Tibial artery (tissue), 4 donors: ENCODE measurements at regions not wholly inside any gene's neighbourhood (a gene's known extent, or its start where the extent isn't known, plus 50 kb on each side); places are given as distances from the start of the nearest gene placed in this dataset.
A peak's percentile ranks its signal among the peaks of the same experiment; 100 is the strongest.

ENCODE experiments used
- DNase-seq, 2 donors: peaks; one replicate each; pipeline ENCODE4 v3.0.0-alpha.2; 2019
- H3K27ac ChIP-seq, 2 donors: fragments of 200-600 bp; sonication (generic) in 1 of 2; 1 replicate in 1 of 2; 2 replicates in 1 of 2; pipeline ENCODE4 v1.5.1; 2018 to 2019; ENCODE audit warnings: mild to moderate bottlenecking in 1 of 2
- H3K27me3 ChIP-seq, 2 donors: fragments of 200-600 bp; sonication (generic) in 1 of 2; one replicate each; pipeline versions ENCODE4 v1.5.1 to v1.6.0; 2016 to 2019
- H3K36me3 ChIP-seq, 3 donors: fragments of 200-600 bp; sonication (generic) in 2 of 3; one replicate each; pipeline ENCODE4 v1.5.1; 2016 to 2019; ENCODE audit warnings: mild to moderate bottlenecking in 2 of 3
- H3K4me1 ChIP-seq, 4 donors: fragments of 200-600 bp; sonication (generic) in 2 of 4; 1 replicate in 3 of 4; 2 replicates in 1 of 4; pipeline ENCODE4 v1.5.1; 2016 to 2019
- H3K4me3 ChIP-seq, 2 donors: fragments of 200-600 bp; sonication (generic) in 1 of 2; 1 replicate in 1 of 2; 2 replicates in 1 of 2; pipeline ENCODE4 v1.5.1; 2018 to 2019; ENCODE audit warnings: mild to moderate bottlenecking in 2 of 2
- H3K9me3 ChIP-seq, 3 donors: fragments of 200-600 bp; sonication (generic) in 1 of 3; one replicate each; pipeline ENCODE4 v1.5.1; 2016 to 2019
- CTCF ChIP-seq, 2 experiments: fragments of 200-600 bp in 1 of 2; fragments of 450-650 bp in 1 of 2; IDR thresholded peaks; one replicate each; pipeline ENCODE4 v1.5.1; 2017 to 2019; ENCODE audit warnings: antibody characterized with exemption in 2 of 2, mild to moderate bottlenecking in 1 of 2, moderate library complexity in 1 of 2
- intact Hi-C: fragments of 100-400 bp; cut with DNase I; formaldehyde crosslinking; loops from one replicate; pipeline ENCODE4 v1.15.0; 2023; ENCODE audit warnings: low total_unique reads

DNA sequence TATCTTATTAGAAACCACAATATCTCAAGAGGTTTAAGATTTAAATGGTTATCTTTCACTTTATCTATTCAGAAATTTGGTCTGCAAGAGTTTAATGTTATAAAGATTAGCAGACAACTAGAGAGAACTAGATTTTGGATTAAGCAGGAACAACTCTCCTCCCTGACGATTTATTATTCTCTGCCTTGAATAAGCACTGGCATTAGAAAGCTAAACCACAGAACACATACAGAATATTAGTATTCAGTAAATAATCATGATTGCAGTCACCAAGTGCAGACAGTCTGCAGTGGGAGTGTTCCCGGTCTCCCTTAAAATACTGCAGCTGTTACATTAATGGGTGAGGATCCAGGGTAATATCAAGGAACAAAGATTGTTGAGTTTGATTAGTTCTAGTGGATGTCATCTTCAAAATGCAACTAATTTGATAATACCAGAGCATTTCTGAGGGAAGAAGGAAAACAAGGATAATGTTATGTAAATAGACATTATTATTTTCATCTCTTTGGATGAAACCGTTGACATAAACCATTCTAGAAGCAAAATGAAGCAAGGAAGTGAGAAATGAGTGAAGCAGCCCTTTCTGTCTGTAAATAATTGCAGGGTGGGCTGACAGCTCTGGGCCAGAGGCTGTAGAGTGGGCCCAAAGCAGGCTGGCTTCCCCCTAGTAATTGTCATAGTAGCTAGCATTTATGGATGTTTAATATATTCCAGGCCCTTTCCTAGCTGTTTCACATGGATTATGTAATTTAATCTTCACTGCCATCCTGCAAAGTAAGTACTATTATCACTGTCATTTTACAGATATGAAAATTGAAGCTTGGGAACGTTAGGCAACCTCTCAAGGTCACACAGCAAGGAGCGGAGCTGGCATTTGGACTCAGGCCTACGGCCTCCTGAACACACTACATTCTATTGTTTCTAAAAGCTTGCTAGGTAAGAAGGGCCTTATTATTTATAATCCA lies 79.4 kb downstream of the DYRK2 start:
- intact Hi-C loops: no loop called here
- Histone ChIP-seq H3K4me1 (peaks cover 0 to 12% (median 2%) of the 10 kb centered on the region in 4 donors), H3K27me3 (no peaks in the 10 kb centered on the region), H3K27ac (no peak overlapping the region), H3K36me3 (no peaks in the 10 kb centered on the region), H3K9me3 (no peaks in the 10 kb centered on the region), H3K4me3 (no peak overlapping the region)
- DNase-seq: no peak
- no peak for TF ChIP-seq CTCF (IDR thresholded peaks at IDR 0.05)

DNA sequence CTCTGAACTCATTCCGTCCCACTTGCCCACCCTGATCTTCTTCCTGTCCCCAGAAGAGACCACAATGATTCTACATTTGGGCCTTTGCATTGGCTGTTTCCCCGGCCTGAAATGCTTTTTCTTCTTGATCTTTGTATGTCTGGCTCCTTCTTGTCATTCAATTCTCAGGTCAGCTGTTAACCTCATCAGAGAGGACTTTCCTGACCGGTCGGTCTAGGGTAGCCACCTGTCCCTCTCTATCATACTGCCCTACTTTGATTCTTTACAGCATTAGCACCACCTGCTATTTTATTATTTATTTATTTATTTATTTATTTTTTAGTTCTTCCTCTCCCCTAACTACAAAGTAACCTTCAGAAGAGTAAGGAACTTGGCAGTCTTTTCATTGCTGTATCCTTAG lies 84.3 kb downstream of the DYRK2 start:
- Histone ChIP-seq H3K27ac (peak overlapping the region in 1 of 2 donors; percentile 21), H3K4me1 (peaks cover 0 to 12% (median 2%) of the 10 kb centered on the region in 4 donors), H3K9me3 (no peaks in the 10 kb centered on the region), H3K36me3 (no peaks in the 10 kb centered on the region), H3K27me3 (no peaks in the 10 kb centered on the region), H3K4me3 (no peak overlapping the region)
- no peak for DNase-seq
- TF ChIP-seq CTCF (IDR thresholded peaks at IDR 0.05): no peak
- intact Hi-C loops: no loop called here

- no peaks in the 10 kb centered on the region for H3K9me3 ChIP-seq
- peaks cover 0 to 12% (median 2%) of the 10 kb centered on the region in 4 donors for H3K4me1 ChIP-seq
- H3K27ac ChIP-seq: no peak overlapping the region
- H3K27me3 ChIP-seq: no peaks in the 10 kb centered on the region
- no peak for DNase-seq
- TF ChIP-seq CTCF (IDR thresholded peaks at IDR 0.05): no peak
- H3K4me3 ChIP-seq: no peak overlapping the region
- H3K36me3 ChIP-seq: no peaks in the 10 kb centered on the region
- intact Hi-C loops: no loop called here
These were observed 87.3 kb downstream of the DYRK2 start for GRCh38 chr12:67735868-67736267.

DNA sequence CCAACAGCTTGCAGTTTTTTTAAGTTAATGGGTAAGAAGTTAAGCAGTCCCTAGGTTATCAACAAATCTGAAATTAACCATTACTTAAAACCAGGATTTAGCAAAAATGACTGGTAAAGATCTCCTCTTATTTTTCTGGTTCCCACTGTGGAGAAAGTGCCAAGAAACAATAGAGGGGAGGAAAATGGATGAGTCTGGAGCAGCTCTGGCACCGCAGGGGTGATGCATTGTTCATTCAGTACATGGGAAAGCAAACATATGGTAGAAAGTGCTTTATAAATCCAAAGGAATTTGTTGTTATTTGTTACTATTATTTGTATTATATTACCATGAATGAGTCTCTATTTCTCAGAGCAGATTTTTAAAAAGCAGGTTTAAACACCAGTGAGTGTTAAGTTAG lies 92.2 kb downstream of the DYRK2 start:
- Histone ChIP-seq H3K4me3 (no peak overlapping the region), H3K36me3 (no peaks in the 10 kb centered on the region), H3K27me3 (no peaks in the 10 kb centered on the region), H3K27ac (no peak overlapping the region), H3K9me3 (no peaks in the 10 kb centered on the region), H3K4me1 (no peaks in the 10 kb centered on the region)
- DNase-seq: no peak
- no peak for TF ChIP-seq CTCF (IDR thresholded peaks at IDR 0.05)
- intact Hi-C loops: no loop called here

GRCh38 chr12:67741270-67741669 lies 92.7 kb downstream of the DYRK2 start:
- Histone ChIP-seq H3K27me3 (no peaks in the 10 kb centered on the region), H3K4me3 (no peak overlapping the region), H3K4me1 (no peaks in the 10 kb centered on the region), H3K9me3 (no peaks in the 10 kb centered on the region), H3K27ac (no peak overlapping the region), H3K36me3 (no peaks in the 10 kb centered on the region)
- intact Hi-C loops: no loop called here
- DNase-seq: no peak
- no peak for TF ChIP-seq CTCF (IDR thresholded peaks at IDR 0.05)
